Mammary epithelial cell (primary cell): ENCODE measurements at regions not wholly inside any gene's neighbourhood (a gene's known extent, or its start where the extent isn't known, plus 50 kb on each side); places are given as distances from the start of the nearest gene placed in this dataset.

Experiments
- EZH2 ChIP-seq: IDR thresholded peaks from 2 replicates; pipeline ENCODE4 v1.6.1; 2012; ENCODE audit warnings: low read length, inconsistent platforms, borderline replicate concordance
- TF ChIP-seq, protein P1 (sequence below), 2 donors: IDR thresholded peaks in 1 of 2; conservative IDR thresholded peaks in 1 of 2; 2 replicates each; pipeline ENCODE4 v1.5.1; 2011 to 2012; ENCODE audit warnings: inconsistent platforms in 2 of 2, low read length in 2 of 2, mild to moderate bottlenecking in 2 of 2, control low read depth in 1 of 2, low read depth in 1 of 2; ENCODE audit not compliant: insufficient read depth in 1 of 2; ENCODE audit errors: extremely low read depth in 1 of 2

DNA sequence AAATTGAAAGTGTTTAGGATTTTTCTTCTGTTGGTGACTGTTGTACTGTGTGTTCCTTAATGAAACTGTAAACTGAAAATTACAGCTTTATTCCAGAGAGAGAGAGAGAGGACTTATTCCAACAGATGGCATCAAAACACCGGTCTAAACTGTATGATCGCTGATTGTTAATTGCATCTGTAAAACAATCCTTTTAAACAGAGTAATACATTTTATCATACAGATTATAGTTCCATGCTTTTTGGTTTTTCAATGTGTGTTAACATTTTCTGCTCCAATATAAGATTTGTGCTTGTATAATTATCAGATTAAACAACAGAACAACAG, 289.7 kb upstream of the DNAJC19 start:
- TF ChIP-seq, protein P1, sequence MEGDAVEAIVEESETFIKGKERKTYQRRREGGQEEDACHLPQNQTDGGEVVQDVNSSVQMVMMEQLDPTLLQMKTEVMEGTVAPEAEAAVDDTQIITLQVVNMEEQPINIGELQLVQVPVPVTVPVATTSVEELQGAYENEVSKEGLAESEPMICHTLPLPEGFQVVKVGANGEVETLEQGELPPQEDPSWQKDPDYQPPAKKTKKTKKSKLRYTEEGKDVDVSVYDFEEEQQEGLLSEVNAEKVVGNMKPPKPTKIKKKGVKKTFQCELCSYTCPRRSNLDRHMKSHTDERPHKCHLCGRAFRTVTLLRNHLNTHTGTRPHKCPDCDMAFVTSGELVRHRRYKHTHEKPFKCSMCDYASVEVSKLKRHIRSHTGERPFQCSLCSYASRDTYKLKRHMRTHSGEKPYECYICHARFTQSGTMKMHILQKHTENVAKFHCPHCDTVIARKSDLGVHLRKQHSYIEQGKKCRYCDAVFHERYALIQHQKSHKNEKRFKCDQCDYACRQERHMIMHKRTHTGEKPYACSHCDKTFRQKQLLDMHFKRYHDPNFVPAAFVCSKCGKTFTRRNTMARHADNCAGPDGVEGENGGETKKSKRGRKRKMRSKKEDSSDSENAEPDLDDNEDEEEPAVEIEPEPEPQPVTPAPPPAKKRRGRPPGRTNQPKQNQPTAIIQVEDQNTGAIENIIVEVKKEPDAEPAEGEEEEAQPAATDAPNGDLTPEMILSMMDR (conservative IDR thresholded peaks at IDR 0.05 in 1 of 2, IDR thresholded peaks at IDR 0.05 in 1 of 2; ENCODE audit: extremely low read depth in 1 of 2, insufficient read depth in 1 of 2, low read depth in 1 of 2, low read length in 2 of 2): no peak
- no peak for TF ChIP-seq EZH2
